ENCODE measurements at regions not wholly inside any gene's neighbourhood (a gene's known extent, or its start where the extent isn't known, plus 50 kb on each side); places are given as distances from the start of the nearest gene placed in this dataset.
"Not testable (repeated sequence)": the region's sequence is repeated elsewhere in the genome, so short reads cannot be mapped to it uniquely, and the experiment has no call there.

GRCh38 chr1:187566354-187566753, 737.6 kb downstream of the PLA2G4A start:
- DNase-seq (ENCODE audit: insufficient read length, low spot score) (no peak), FAIRE-seq (peak; percentile 88)
- no peak for TF ChIP-seq CTCF (IDR thresholded peaks at IDR 0.05; ENCODE audit: insufficient read depth, missing control alignments)

GRCh38 chr1:187568067-187568466, 739.3 kb downstream of the PLA2G4A start:
- no peak for TF ChIP-seq CTCF (IDR thresholded peaks at IDR 0.05; ENCODE audit: insufficient read depth, missing control alignments)
- DNase-seq (ENCODE audit: insufficient read length, low spot score) (no peak), FAIRE-seq (peak; percentile 80)

- DNase-seq (ENCODE audit: insufficient read length, low spot score): no peak
- FAIRE-seq: peak; percentile 35
- TF ChIP-seq CTCF (IDR thresholded peaks at IDR 0.05; ENCODE audit: insufficient read depth, missing control alignments): no peak
These were observed 741.4 kb downstream of the PLA2G4A start for GRCh38 chr1:187570166-187570565.

GRCh38 chr1:187577610-187578009, 748.9 kb downstream of the PLA2G4A start:
- peak; percentile 41 for FAIRE-seq
- no peak for DNase-seq (ENCODE audit: insufficient read length, low spot score)
- no peak for TF ChIP-seq CTCF (IDR thresholded peaks at IDR 0.05; ENCODE audit: insufficient read depth, missing control alignments)

- DNase-seq (ENCODE audit: insufficient read length, low spot score) (no peak), FAIRE-seq (no peak)
- no peak for TF ChIP-seq CTCF (IDR thresholded peaks at IDR 0.05; ENCODE audit: insufficient read depth, missing control alignments)
These were observed 760.2 kb downstream of the PLA2G4A start for GRCh38 chr1:187588917-187589316.

- no peak for TF ChIP-seq CTCF (IDR thresholded peaks at IDR 0.05; ENCODE audit: insufficient read depth, missing control alignments)
- no peak for FAIRE-seq
- no peak for DNase-seq (ENCODE audit: insufficient read length, low spot score)
These were observed 777.0 kb downstream of the PLA2G4A start for GRCh38 chr1:187605736-187606135.

- DNase-seq (ENCODE audit: insufficient read length, low spot score); FAIRE-seq: not testable (repeated sequence)
These were observed 787.3 kb downstream of the PLA2G4A start for GRCh38 chr1:187615853-187616735.

GRCh38 chr1:187616830-187617229, 788.1 kb downstream of the PLA2G4A start:
- not testable (repeated sequence) for FAIRE-seq; DNase-seq (ENCODE audit: insufficient read length, low spot score)

Measured in D721Med (cell line).